Body of pancreas (tissue), 4 donors: ENCODE measurements at regions not wholly inside any gene's neighbourhood (a gene's known extent, or its start where the extent isn't known, plus 50 kb on each side); places are given as distances from the start of the nearest gene placed in this dataset.

ENCODE experiments used
- ATAC-seq: fragments of 150-250 bp; one replicate; pipeline ENCODE4 v1.9.1; 2016
- DNase-seq, 4 donors: peaks; one replicate each; pipeline ENCODE4 v3.0.0-alpha.2; 2019
- H3K27ac ChIP-seq, 4 donors: fragments of 200-600 bp; sonication (generic); 1 replicate in 3 of 4; 2 replicates in 1 of 4; pipeline versions ENCODE4 v1.5.1 to v1.6.1; 2016 to 2019; ENCODE audit warnings: mild to moderate bottlenecking in 1 of 4, mixed read lengths in 1 of 4, moderate library complexity in 1 of 4
- H3K27me3 ChIP-seq, 2 donors: fragments of 200-600 bp; sonication (generic); one replicate each; pipeline ENCODE4 v1.6.0; 2016; ENCODE audit warnings: mild to moderate bottlenecking in 1 of 2
- H3K36me3 ChIP-seq, 2 donors: fragments of 200-600 bp; sonication (generic); replicated peaks in 1 of 2; 2 replicates each; pipeline ENCODE4 v1.5.1; 2016; ENCODE audit warnings: low read depth in 2 of 2; ENCODE audit not compliant: insufficient read depth in 1 of 2
- H3K4me1 ChIP-seq: fragments of 200-600 bp; sonication (generic); one replicate; pipeline ENCODE4 v1.6.0; 2016
- H3K4me3 ChIP-seq, 2 donors: fragments of 200-600 bp; sonication (generic); 1 replicate in 1 of 2; 2 replicates in 1 of 2; pipeline ENCODE4 v1.5.1; 2016 to 2019
- H3K9me3 ChIP-seq, 3 donors: fragments of 200-600 bp; sonication (generic); 1 replicate in 2 of 3; 2 replicates in 1 of 3; pipeline ENCODE4 v1.5.1; 2016
- POLR2A ChIP-seq, 3 donors: fragments of 450-650 bp; IDR thresholded peaks; one replicate each; pipeline ENCODE4 v1.6.1; 2016; ENCODE audit warnings: antibody characterized with exemption in 3 of 3, mild to moderate bottlenecking in 2 of 3
- WGBS, 2 donors: methylation state at CpG; one replicate each; pipeline ENCODE4 v1.1.5; 2017; 5-methylcytosine and 5-hydroxymethylcytosine counted together
- intact Hi-C: fragments of 100-400 bp; cut with DNase I; formaldehyde crosslinking; loops from one replicate; pipeline ENCODE4 v1.15.1; 2023
- TF ChIP-seq, protein P1 (sequence below), 7 experiments: fragments of 450-650 bp in 4 of 7; fragments of 200-600 bp in 3 of 7; sonication (generic) in 3 of 7; IDR thresholded peaks; one replicate each; pipeline ENCODE4 v1.5.1; 2016 to 2019; ENCODE audit warnings: antibody characterized with exemption in 7 of 7

GRCh38 chr20:33908336-33908735 lies 85.4 kb upstream of the RALY start:
- Histone ChIP-seq H3K4me3 (no peak overlapping the region), H3K27me3 (no peaks in the 10 kb centered on the region), H3K4me1 (peaks cover 12% of the 10 kb centered on the region), H3K27ac (no peak overlapping the region), H3K36me3 (no peaks in the 10 kb centered on the region), H3K9me3 (no peaks in the 10 kb centered on the region)
- ATAC-seq (no peak), DNase-seq (no peak)
- TF ChIP-seq, protein P1, sequence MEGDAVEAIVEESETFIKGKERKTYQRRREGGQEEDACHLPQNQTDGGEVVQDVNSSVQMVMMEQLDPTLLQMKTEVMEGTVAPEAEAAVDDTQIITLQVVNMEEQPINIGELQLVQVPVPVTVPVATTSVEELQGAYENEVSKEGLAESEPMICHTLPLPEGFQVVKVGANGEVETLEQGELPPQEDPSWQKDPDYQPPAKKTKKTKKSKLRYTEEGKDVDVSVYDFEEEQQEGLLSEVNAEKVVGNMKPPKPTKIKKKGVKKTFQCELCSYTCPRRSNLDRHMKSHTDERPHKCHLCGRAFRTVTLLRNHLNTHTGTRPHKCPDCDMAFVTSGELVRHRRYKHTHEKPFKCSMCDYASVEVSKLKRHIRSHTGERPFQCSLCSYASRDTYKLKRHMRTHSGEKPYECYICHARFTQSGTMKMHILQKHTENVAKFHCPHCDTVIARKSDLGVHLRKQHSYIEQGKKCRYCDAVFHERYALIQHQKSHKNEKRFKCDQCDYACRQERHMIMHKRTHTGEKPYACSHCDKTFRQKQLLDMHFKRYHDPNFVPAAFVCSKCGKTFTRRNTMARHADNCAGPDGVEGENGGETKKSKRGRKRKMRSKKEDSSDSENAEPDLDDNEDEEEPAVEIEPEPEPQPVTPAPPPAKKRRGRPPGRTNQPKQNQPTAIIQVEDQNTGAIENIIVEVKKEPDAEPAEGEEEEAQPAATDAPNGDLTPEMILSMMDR (IDR thresholded peaks at IDR 0.05), result no peak
- TF ChIP-seq POLR2A (IDR thresholded peaks at IDR 0.05), result no peak
- WGBS, 2 donors, result 70 to 84% methylated on average over 6 of the region's 6 CpGs
- intact Hi-C loops, result no loop called here

GRCh38 chr20:33908868-33909267 lies 84.8 kb upstream of the RALY start:
- intact Hi-C loops, result no loop called here
- DNase-seq (no peak), ATAC-seq (no peak)
- 93 to 96% methylated on average over 6 of the region's 6 CpGs for WGBS, 2 donors
- TF ChIP-seq, protein P1 (IDR thresholded peaks at IDR 0.05), result no peak
- no peak for TF ChIP-seq POLR2A (IDR thresholded peaks at IDR 0.05)
- Histone ChIP-seq H3K27me3 (no peaks in the 10 kb centered on the region), H3K36me3 (no peaks in the 10 kb centered on the region), H3K27ac (no peak overlapping the region), H3K4me3 (no peak overlapping the region), H3K9me3 (no peaks in the 10 kb centered on the region), H3K4me1 (peaks cover 12% of the 10 kb centered on the region)

DNA sequence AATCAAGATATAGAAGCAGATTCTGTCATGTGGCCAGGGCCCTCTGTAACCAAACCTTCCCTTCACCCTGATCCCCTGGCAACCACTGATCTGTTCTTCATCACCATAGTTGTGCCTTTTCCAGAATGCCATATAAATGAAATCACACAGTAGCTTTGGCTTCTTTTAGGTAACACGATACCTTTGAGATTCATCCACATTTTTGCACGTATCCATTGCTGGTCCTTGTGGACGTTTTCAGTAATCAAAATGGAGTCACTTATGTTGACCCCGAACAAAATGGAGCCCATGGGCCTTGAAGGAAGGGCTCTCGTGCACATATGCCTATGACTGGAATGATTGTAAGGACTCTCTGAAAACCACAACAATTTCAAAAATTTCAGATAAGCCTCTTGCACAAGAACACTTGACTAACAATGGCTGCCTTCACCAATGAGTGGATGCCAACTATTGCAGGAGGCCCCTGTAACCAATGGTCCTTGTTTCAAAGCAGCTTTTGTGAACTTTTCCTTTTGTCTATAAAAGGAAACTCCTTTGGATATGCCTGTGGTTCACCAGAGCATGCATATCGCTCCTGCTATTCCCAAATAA lies 84.3 kb upstream of the RALY start:
- H3K27ac ChIP-seq, result peak overlapping the region in 1 of 4 donors; percentile 48
- TF ChIP-seq POLR2A (IDR thresholded peaks at IDR 0.05), result no peak
- TF ChIP-seq, protein P1 (IDR thresholded peaks at IDR 0.05), result no peak
- DNase-seq (peak in 2 of 4 donors; percentile 25 to 31), ATAC-seq (peak; percentile 47)
- H3K27me3 ChIP-seq, result no peaks in the 10 kb centered on the region
- H3K4me1 ChIP-seq, result peaks cover 12% of the 10 kb centered on the region
- WGBS, 2 donors, result 59 to 67% methylated on average over 6 of the region's 6 CpGs
- no peaks in the 10 kb centered on the region for H3K36me3 ChIP-seq
- H3K9me3 ChIP-seq, result no peaks in the 10 kb centered on the region
- H3K4me3 ChIP-seq, result no peak overlapping the region
- intact Hi-C loops, result no loop called here

DNA sequence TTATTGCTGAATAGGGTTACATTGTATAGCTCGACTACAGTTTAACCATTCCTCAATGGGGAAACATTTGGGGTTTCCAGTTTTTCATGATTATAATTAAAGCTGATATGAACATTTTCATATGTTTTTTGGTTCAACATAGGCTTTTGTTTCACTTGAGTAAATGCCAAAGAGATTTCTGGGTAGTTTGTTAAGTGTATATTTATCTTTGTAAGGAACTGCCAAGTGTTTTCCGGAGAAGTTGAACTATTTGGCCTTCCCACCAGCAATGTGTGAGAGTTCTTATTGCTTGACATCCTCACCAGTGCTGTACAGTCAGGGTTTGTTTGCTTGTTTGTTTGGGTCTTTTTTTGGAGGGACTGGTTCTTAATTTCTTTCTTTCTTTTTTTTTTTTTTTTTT lies 83.7 kb upstream of the RALY start:
- H3K36me3 ChIP-seq, result no peaks in the 10 kb centered on the region
- no peak for ATAC-seq
- WGBS, 2 donors, result 34 to 38% methylated on average over 2 of the region's 2 CpGs
- no peak for DNase-seq
- peaks cover 12% of the 10 kb centered on the region for H3K4me1 ChIP-seq
- peak overlapping the region in 1 of 4 donors; percentile 48 for H3K27ac ChIP-seq
- intact Hi-C loops, result no loop called here
- H3K4me3 ChIP-seq, result no peak overlapping the region
- H3K27me3 ChIP-seq, result no peaks in the 10 kb centered on the region
- H3K9me3 ChIP-seq, result no peaks in the 10 kb centered on the region
- TF ChIP-seq, protein P1 (IDR thresholded peaks at IDR 0.05), result no peak
